Psoas muscle (tissue), 7 donors: ENCODE measurements at regions not wholly inside any gene's neighbourhood (a gene's known extent, or its start where the extent isn't known, plus 50 kb on each side); places are given as distances from the start of the nearest gene placed in this dataset.

Experiments used
- ATAC-seq, 4 donors: fragments of 200-7000 bp; cut with Tn5 transposase; one replicate each; pipeline ENCODE4 v1.9.1; 2020; ENCODE audit warnings: moderate library complexity in 3 of 4, mild to moderate bottlenecking in 2 of 4
- DNase-seq, 2 donors: peaks; one replicate each; pipeline ENCODE4 v3.0.0-alpha.2; 2020
- H3K27ac ChIP-seq: fragments of 200-600 bp; one replicate; pipeline ENCODE4 v1.8.0; 2022
- H3K27me3 ChIP-seq, 3 donors: fragments of 200-600 bp in 1 of 3; one replicate each; pipeline versions ENCODE4 v1.6.1 to v1.8.0; 2013 to 2022; ENCODE audit warnings: low read length in 2 of 3, mild to moderate bottlenecking in 2 of 3, moderate library complexity in 1 of 3; ENCODE audit not compliant: insufficient read depth in 3 of 3
- H3K36me3 ChIP-seq, 2 donors: fragments of 200-600 bp in 1 of 2; one replicate each; pipeline versions ENCODE4 v1.6.1 to v1.8.0; 2013 to 2022; ENCODE audit warnings: low read depth in 1 of 2, mild to moderate bottlenecking in 1 of 2, moderate library complexity in 1 of 2; ENCODE audit not compliant: insufficient read depth in 1 of 2
- H3K4me1 ChIP-seq: fragments of 200-600 bp; one replicate; pipeline ENCODE4 v1.8.0; 2022
- H3K4me3 ChIP-seq: fragments of 200-600 bp; one replicate; pipeline ENCODE4 v1.8.0; 2022; ENCODE audit warnings: mild to moderate bottlenecking
- H3K9me3 ChIP-seq: fragments of 200-600 bp; one replicate; pipeline ENCODE4 v1.8.0; 2022
- CTCF ChIP-seq: fragments of 200-600 bp; IDR thresholded peaks from one replicate; pipeline ENCODE4 v1.8.0; 2022; ENCODE audit warnings: antibody characterized with exemption
- WGBS, 3 donors: extraction: QIAGEN DNeasy Blood & Tissue Kit; methylation state at CpG; one replicate each; pipeline versions ENCODE4 v1.1.6 to v1.1.7; 2013; 5-methylcytosine and 5-hydroxymethylcytosine counted together
- intact Hi-C, 2 donors: fragments of 100-400 bp; cut with DNase I; formaldehyde crosslinking; loops; one replicate each; pipeline versions ENCODE4 v1.11.0 to v1.14.2; 2022
- donor health status: healthy with polysubstance abuse.
- donor health status: DM: no; HTN: no; CAD: no; lungs with moderate emphysema.
- donor health status: Bipolar disorder and iron deficiency.
- donor health status: healthy.
- donor health status: DM: yes; HTN: yes; CAD: no.
- donor health status: DM: no; HTN: no; CAD: no.
- donor health status: DM: yes; HTN: yes; CAD: no.

- intact Hi-C loops: no loop called here
- no peak overlapping the region for H3K4me3 ChIP-seq
- no peaks in the 10 kb centered on the region for H3K27me3 ChIP-seq
- no peak for TF ChIP-seq CTCF
- H3K36me3 ChIP-seq: no peaks in the 10 kb centered on the region
- ATAC-seq: no peak
- H3K4me1 ChIP-seq: no peaks in the 10 kb centered on the region
- DNase-seq: no peak
- WGBS, 3 donors: 77 to 84% (median 84%) methylated on average over 17 of the region's 17 CpGs
- no peak overlapping the region for H3K27ac ChIP-seq
- H3K9me3 ChIP-seq: no peaks in the 10 kb centered on the region
Measured at GRCh38 chr11:8336356-8337129, 72.9 kb upstream of the LMO1 start.

GRCh38 chr11:8335683-8336082 is 72.0 kb upstream of the LMO1 start:
- Histone ChIP-seq H3K4me1 (no peaks in the 10 kb centered on the region), H3K27me3 (no peaks in the 10 kb centered on the region), H3K4me3 (no peak overlapping the region), H3K36me3 (no peaks in the 10 kb centered on the region), H3K9me3 (no peaks in the 10 kb centered on the region), H3K27ac (no peak overlapping the region)
- DNase-seq: no peak
- intact Hi-C loops: no loop called here
- TF ChIP-seq CTCF: no peak
- no peak for ATAC-seq
- 83 to 84% (median 84%) methylated on average over 7 of the region's 7 CpGs for WGBS, 3 donors

- intact Hi-C loops: no loop called here
- no peaks in the 10 kb centered on the region for H3K4me1 ChIP-seq
- no peak for TF ChIP-seq CTCF
- no peak for ATAC-seq
- no peaks in the 10 kb centered on the region for H3K9me3 ChIP-seq
- no peaks in the 10 kb centered on the region for H3K36me3 ChIP-seq
- no peak overlapping the region for H3K4me3 ChIP-seq
- H3K27ac ChIP-seq: no peak overlapping the region
- no peak for DNase-seq
- WGBS, 3 donors: 79 to 86% (median 84%) methylated on average over 8 of the region's 8 CpGs
- H3K27me3 ChIP-seq: no peaks in the 10 kb centered on the region
Measured at GRCh38 chr11:8335186-8335585, 71.5 kb upstream of the LMO1 start.

- DNase-seq (no peak), ATAC-seq (no peak)
- Histone ChIP-seq H3K27me3 (no peaks in the 10 kb centered on the region), H3K27ac (no peak overlapping the region), H3K4me3 (no peak overlapping the region), H3K9me3 (no peaks in the 10 kb centered on the region), H3K4me1 (peaks cover 6% of the 10 kb centered on the region), H3K36me3 (no peaks in the 10 kb centered on the region)
- 79 to 85% (median 83%) methylated on average over 7 of the region's 7 CpGs for WGBS, 3 donors
- TF ChIP-seq CTCF: no peak
- intact Hi-C loops: no loop called here
Measured at GRCh38 chr11:8333811-8334401, 70.2 kb upstream of the LMO1 start.
